ENCODE measurements at regions not wholly inside any gene's neighbourhood (a gene's known extent, or its start where the extent isn't known, plus 50 kb on each side); places are given as distances from the start of the nearest gene placed in this dataset.

DNA sequence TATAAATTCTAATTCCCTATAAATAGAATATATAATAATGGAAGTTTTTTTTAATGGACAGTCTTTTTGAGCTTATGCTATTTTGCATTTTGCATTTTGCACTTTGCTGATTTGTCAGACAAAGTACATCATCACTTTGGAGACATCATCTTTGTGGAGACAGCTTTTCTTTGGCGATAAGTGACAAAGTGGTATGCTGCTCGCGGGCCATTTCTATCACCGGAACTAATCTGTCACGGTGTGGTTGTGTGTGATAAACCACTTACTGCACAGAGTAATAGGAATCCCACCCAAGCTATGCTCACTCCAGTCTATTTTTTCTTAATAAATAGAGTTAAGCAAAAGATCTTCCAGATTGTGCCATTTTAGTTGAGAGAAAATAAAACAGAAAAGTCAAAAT is 133.1 kb downstream of the MACIR start (continued):
- TF ChIP-seq RNF2 (IDR thresholded peaks at IDR 0.05; ENCODE audit: borderline replicate concordance, low read depth, low read length, missing control alignments, poor library complexity, severe bottlenecking) (no peak), ASH2L (IDR thresholded peaks at IDR 0.05; ENCODE audit: low read length) (no peak), SIN3A (conservative IDR thresholded peaks at IDR 0.05 in 1 of 2, IDR thresholded peaks at IDR 0.05 in 1 of 2; ENCODE audit: low read depth in 1 of 2, low read length in 2 of 2) (no peak)
- TF ChIP-seq, protein P1, sequence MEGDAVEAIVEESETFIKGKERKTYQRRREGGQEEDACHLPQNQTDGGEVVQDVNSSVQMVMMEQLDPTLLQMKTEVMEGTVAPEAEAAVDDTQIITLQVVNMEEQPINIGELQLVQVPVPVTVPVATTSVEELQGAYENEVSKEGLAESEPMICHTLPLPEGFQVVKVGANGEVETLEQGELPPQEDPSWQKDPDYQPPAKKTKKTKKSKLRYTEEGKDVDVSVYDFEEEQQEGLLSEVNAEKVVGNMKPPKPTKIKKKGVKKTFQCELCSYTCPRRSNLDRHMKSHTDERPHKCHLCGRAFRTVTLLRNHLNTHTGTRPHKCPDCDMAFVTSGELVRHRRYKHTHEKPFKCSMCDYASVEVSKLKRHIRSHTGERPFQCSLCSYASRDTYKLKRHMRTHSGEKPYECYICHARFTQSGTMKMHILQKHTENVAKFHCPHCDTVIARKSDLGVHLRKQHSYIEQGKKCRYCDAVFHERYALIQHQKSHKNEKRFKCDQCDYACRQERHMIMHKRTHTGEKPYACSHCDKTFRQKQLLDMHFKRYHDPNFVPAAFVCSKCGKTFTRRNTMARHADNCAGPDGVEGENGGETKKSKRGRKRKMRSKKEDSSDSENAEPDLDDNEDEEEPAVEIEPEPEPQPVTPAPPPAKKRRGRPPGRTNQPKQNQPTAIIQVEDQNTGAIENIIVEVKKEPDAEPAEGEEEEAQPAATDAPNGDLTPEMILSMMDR (IDR thresholded peaks at IDR 0.05; ENCODE audit: control extremely low read depth in 1 of 3, insufficient read depth in 1 of 3, low read depth in 1 of 3, low read length in 3 of 3), result no peak
- TF ChIP-seq, protein P2, sequence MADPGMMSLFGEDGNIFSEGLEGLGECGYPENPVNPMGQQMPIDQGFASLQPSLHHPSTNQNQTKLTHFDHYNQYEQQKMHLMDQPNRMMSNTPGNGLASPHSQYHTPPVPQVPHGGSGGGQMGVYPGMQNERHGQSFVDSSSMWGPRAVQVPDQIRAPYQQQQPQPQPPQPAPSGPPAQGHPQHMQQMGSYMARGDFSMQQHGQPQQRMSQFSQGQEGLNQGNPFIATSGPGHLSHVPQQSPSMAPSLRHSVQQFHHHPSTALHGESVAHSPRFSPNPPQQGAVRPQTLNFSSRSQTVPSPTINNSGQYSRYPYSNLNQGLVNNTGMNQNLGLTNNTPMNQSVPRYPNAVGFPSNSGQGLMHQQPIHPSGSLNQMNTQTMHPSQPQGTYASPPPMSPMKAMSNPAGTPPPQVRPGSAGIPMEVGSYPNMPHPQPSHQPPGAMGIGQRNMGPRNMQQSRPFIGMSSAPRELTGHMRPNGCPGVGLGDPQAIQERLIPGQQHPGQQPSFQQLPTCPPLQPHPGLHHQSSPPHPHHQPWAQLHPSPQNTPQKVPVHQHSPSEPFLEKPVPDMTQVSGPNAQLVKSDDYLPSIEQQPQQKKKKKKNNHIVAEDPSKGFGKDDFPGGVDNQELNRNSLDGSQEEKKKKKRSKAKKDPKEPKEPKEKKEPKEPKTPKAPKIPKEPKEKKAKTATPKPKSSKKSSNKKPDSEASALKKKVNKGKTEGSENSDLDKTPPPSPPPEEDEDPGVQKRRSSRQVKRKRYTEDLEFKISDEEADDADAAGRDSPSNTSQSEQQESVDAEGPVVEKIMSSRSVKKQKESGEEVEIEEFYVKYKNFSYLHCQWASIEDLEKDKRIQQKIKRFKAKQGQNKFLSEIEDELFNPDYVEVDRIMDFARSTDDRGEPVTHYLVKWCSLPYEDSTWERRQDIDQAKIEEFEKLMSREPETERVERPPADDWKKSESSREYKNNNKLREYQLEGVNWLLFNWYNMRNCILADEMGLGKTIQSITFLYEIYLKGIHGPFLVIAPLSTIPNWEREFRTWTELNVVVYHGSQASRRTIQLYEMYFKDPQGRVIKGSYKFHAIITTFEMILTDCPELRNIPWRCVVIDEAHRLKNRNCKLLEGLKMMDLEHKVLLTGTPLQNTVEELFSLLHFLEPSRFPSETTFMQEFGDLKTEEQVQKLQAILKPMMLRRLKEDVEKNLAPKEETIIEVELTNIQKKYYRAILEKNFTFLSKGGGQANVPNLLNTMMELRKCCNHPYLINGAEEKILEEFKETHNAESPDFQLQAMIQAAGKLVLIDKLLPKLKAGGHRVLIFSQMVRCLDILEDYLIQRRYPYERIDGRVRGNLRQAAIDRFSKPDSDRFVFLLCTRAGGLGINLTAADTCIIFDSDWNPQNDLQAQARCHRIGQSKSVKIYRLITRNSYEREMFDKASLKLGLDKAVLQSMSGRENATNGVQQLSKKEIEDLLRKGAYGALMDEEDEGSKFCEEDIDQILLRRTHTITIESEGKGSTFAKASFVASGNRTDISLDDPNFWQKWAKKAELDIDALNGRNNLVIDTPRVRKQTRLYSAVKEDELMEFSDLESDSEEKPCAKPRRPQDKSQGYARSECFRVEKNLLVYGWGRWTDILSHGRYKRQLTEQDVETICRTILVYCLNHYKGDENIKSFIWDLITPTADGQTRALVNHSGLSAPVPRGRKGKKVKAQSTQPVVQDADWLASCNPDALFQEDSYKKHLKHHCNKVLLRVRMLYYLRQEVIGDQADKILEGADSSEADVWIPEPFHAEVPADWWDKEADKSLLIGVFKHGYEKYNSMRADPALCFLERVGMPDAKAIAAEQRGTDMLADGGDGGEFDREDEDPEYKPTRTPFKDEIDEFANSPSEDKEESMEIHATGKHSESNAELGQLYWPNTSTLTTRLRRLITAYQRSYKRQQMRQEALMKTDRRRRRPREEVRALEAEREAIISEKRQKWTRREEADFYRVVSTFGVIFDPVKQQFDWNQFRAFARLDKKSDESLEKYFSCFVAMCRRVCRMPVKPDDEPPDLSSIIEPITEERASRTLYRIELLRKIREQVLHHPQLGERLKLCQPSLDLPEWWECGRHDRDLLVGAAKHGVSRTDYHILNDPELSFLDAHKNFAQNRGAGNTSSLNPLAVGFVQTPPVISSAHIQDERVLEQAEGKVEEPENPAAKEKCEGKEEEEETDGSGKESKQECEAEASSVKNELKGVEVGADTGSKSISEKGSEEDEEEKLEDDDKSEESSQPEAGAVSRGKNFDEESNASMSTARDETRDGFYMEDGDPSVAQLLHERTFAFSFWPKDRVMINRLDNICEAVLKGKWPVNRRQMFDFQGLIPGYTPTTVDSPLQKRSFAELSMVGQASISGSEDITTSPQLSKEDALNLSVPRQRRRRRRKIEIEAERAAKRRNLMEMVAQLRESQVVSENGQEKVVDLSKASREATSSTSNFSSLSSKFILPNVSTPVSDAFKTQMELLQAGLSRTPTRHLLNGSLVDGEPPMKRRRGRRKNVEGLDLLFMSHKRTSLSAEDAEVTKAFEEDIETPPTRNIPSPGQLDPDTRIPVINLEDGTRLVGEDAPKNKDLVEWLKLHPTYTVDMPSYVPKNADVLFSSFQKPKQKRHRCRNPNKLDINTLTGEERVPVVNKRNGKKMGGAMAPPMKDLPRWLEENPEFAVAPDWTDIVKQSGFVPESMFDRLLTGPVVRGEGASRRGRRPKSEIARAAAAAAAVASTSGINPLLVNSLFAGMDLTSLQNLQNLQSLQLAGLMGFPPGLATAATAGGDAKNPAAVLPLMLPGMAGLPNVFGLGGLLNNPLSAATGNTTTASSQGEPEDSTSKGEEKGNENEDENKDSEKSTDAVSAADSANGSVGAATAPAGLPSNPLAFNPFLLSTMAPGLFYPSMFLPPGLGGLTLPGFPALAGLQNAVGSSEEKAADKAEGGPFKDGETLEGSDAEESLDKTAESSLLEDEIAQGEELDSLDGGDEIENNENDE (IDR thresholded peaks at IDR 0.05; ENCODE audit: insufficient replicate concordance, low read length), result no peak
